ENCODE measurements at regions not wholly inside any gene's neighbourhood (a gene's known extent, or its start where the extent isn't known, plus 50 kb on each side); places are given as distances from the start of the nearest gene placed in this dataset.

- DNase-seq (ENCODE audit: low spot score) = no peak
- TF ChIP-seq ZBTB33 (IDR thresholded peaks at IDR 0.05) (no peak), FOXA2 (IDR thresholded peaks at IDR 0.05) (no peak), SP1 (IDR thresholded peaks at IDR 0.05) (no peak), YY1 (IDR thresholded peaks at IDR 0.05) (no peak), RXRA (IDR thresholded peaks at IDR 0.05) (no peak)
- TF ChIP-seq, protein P1, sequence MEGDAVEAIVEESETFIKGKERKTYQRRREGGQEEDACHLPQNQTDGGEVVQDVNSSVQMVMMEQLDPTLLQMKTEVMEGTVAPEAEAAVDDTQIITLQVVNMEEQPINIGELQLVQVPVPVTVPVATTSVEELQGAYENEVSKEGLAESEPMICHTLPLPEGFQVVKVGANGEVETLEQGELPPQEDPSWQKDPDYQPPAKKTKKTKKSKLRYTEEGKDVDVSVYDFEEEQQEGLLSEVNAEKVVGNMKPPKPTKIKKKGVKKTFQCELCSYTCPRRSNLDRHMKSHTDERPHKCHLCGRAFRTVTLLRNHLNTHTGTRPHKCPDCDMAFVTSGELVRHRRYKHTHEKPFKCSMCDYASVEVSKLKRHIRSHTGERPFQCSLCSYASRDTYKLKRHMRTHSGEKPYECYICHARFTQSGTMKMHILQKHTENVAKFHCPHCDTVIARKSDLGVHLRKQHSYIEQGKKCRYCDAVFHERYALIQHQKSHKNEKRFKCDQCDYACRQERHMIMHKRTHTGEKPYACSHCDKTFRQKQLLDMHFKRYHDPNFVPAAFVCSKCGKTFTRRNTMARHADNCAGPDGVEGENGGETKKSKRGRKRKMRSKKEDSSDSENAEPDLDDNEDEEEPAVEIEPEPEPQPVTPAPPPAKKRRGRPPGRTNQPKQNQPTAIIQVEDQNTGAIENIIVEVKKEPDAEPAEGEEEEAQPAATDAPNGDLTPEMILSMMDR (IDR thresholded peaks at IDR 0.05; ENCODE audit: low read depth, low read length, missing input control) = no peak
- H3K9me3 ChIP-seq (ENCODE audit: control insufficient read depth in 4 of 4, low read length in 3 of 4) = no peaks in the 10 kb centered on the region
- H3K4me3 ChIP-seq (ENCODE audit: low read depth in 1 of 3, low read length in 3 of 3) = no peak overlapping the region
- no peaks in the 10 kb centered on the region for H3K27me3 ChIP-seq (ENCODE audit: control insufficient read depth in 4 of 4, insufficient read depth in 4 of 4, low read length in 3 of 4)
- H3K36me3 ChIP-seq (ENCODE audit: control insufficient read depth in 4 of 4, insufficient read depth in 3 of 4, low read depth in 1 of 4, low read length in 3 of 4) = no peaks in the 10 kb centered on the region
- 92% methylated on average over 2 of the region's 2 CpGs for WGBS
- H3K27ac ChIP-seq (ENCODE audit: low read depth in 1 of 2, low read length in 2 of 2) = no peak overlapping the region
- no peaks in the 10 kb centered on the region for H3K4me1 ChIP-seq (ENCODE audit: control insufficient read depth in 4 of 4, insufficient read depth in 4 of 4, low read length in 3 of 4)
- H3K9ac ChIP-seq (ENCODE audit: low read depth in 1 of 2, low read length in 2 of 2) = no peak overlapping the region
These were observed 94.4 kb downstream of the NAV1 start for GRCh38 chr1:201633297-201633696.

DNA sequence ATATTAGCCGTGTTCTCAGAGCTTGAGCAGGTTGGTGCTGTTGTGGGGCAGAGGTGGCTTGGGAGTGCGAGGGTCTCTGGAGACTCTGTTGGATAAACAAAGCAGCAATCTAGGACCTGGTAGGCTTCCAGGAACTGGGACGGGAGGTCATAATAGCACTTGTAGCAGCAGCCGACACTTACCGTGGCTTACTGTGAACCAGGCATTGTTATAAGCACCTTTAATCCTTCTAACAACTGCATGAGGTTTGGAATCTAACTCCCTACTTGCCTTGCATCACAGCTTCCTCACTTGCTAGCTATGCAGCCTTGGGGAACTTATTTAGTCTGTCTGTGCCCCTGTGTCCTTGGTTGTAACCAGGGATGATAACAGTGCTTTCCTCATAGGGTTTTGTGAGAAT is 94.9 kb downstream of the NAV1 start:
- TF ChIP-seq, protein P2, sequence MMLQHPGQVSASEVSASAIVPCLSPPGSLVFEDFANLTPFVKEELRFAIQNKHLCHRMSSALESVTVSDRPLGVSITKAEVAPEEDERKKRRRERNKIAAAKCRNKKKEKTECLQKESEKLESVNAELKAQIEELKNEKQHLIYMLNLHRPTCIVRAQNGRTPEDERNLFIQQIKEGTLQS (IDR thresholded peaks at IDR 0.05) = no peak
- WGBS = 83% methylated on average over 5 of the region's 5 CpGs
- H3K36me3 ChIP-seq (ENCODE audit: control insufficient read depth in 4 of 4, insufficient read depth in 3 of 4, low read depth in 1 of 4, low read length in 3 of 4) = no peaks in the 10 kb centered on the region
- no peak overlapping the region for H3K9ac ChIP-seq (ENCODE audit: low read depth in 1 of 2, low read length in 2 of 2)
- no peak overlapping the region for H3K27ac ChIP-seq (ENCODE audit: low read depth in 1 of 2, low read length in 2 of 2)
- H3K27me3 ChIP-seq (ENCODE audit: control insufficient read depth in 4 of 4, insufficient read depth in 4 of 4, low read length in 3 of 4) = no peaks in the 10 kb centered on the region
- no peaks in the 10 kb centered on the region for H3K9me3 ChIP-seq (ENCODE audit: control insufficient read depth in 4 of 4, low read length in 3 of 4)
- no peak overlapping the region for H3K4me3 ChIP-seq (ENCODE audit: low read depth in 1 of 3, low read length in 3 of 3)
- H3K4me1 ChIP-seq (ENCODE audit: control insufficient read depth in 4 of 4, insufficient read depth in 4 of 4, low read length in 3 of 4) = no peaks in the 10 kb centered on the region
- DNase-seq (ENCODE audit: low spot score) = no peak

- 79% methylated on average over 2 of the region's 2 CpGs for WGBS
- H3K36me3 ChIP-seq (ENCODE audit: control insufficient read depth in 4 of 4, insufficient read depth in 3 of 4, low read depth in 1 of 4, low read length in 3 of 4) = no peaks in the 10 kb centered on the region
- no peak overlapping the region for H3K9ac ChIP-seq (ENCODE audit: low read depth in 1 of 2, low read length in 2 of 2)
- DNase-seq (ENCODE audit: low spot score) = no peak
- no peak for TF ChIP-seq ZBTB33 (IDR thresholded peaks at IDR 0.05)
- no peak for TF ChIP-seq NR2F2 (IDR thresholded peaks at IDR 0.05)
- no peak for TF ChIP-seq RAD21 (IDR thresholded peaks at IDR 0.05)
- no peak for TF ChIP-seq YY1 (IDR thresholded peaks at IDR 0.05)
- TF ChIP-seq TAF1 (conservative IDR thresholded peaks at IDR 0.05) = no peak
- no peak for TF ChIP-seq EGR1 (IDR thresholded peaks at IDR 0.05; ENCODE audit: low read depth in 2 of 2)
- TF ChIP-seq GABPA (IDR thresholded peaks at IDR 0.05 in 1 of 2, conservative IDR thresholded peaks at IDR 0.05 in 1 of 2) = no peak
- TF ChIP-seq HNF4A (conservative IDR thresholded peaks at IDR 0.05) = no peak
- TF ChIP-seq FOXA2 (IDR thresholded peaks at IDR 0.05) = no peak
- TF ChIP-seq SP1 (IDR thresholded peaks at IDR 0.05) = no peak
- TF ChIP-seq, protein P2 (IDR thresholded peaks at IDR 0.05) = no peak
- TF ChIP-seq, protein P3, sequence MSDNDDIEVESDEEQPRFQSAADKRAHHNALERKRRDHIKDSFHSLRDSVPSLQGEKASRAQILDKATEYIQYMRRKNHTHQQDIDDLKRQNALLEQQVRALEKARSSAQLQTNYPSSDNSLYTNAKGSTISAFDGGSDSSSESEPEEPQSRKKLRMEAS (IDR thresholded peaks at IDR 0.05) = no peak
- no peak for TF ChIP-seq JUND (IDR thresholded peaks at IDR 0.05)
- TF ChIP-seq FOXA1 (IDR thresholded peaks at IDR 0.05) = no peak
- TF ChIP-seq RXRA (IDR thresholded peaks at IDR 0.05) = no peak
- TF ChIP-seq HNF4G (IDR thresholded peaks at IDR 0.05) = no peak
- no peak for TF ChIP-seq REST (IDR thresholded peaks at IDR 0.05)
- no peak overlapping the region for H3K4me3 ChIP-seq (ENCODE audit: low read depth in 1 of 3, low read length in 3 of 3)
- H3K9me3 ChIP-seq (ENCODE audit: control insufficient read depth in 4 of 4, low read length in 3 of 4) = no peaks in the 10 kb centered on the region
- H3K27ac ChIP-seq (ENCODE audit: low read depth in 1 of 2, low read length in 2 of 2) = no peak overlapping the region
- no peaks in the 10 kb centered on the region for H3K27me3 ChIP-seq (ENCODE audit: control insufficient read depth in 4 of 4, insufficient read depth in 4 of 4, low read length in 3 of 4)
- H3K4me1 ChIP-seq (ENCODE audit: control insufficient read depth in 4 of 4, insufficient read depth in 4 of 4, low read length in 3 of 4) = no peaks in the 10 kb centered on the region
These were observed 95.3 kb downstream of the NAV1 start for GRCh38 chr1:201634261-201634660.

Data from liver (tissue), 8 donors.